A673 (cell line): ENCODE measurements at regions not wholly inside any gene's neighbourhood (a gene's known extent, or its start where the extent isn't known, plus 50 kb on each side); places are given as distances from the start of the nearest gene placed in this dataset.

Experiments
- BruUV-seq: library from RNA; stranded (reverse); fragments of 400-500 nt; replicated peaks from 2 replicates; lab custom pipeline; 2021; lab: Mats Ljungman, UMichigan
- CTCF ChIA-PET: fragments of 300-600 bp; sonication (Branson Sonifier 250); formaldehyde crosslinking; loops from one replicate; lab custom pipeline; 2022; ENCODE audit warnings: antibody characterized with exemption; lab: Charles Lee
- POLR2A ChIA-PET: fragments of 300-600 bp; sonication (Branson Sonifier 250); formaldehyde crosslinking; loops from one replicate; lab custom pipeline; 2022; ENCODE audit warnings: antibody characterized with exemption; ENCODE audit not compliant: low non-redundant PET; lab: Charles Lee
- DNase-seq: peaks from one replicate; pipeline ENCODE4 v3.0.0-alpha.2; 2015; ENCODE audit warnings: low spot score
- H3K27ac ChIP-seq: fragments of 200-600 bp; sonication (generic); 2 replicates; pipeline ENCODE4 v1.5.1; 2016; ENCODE audit warnings: mixed run types, low read depth, mild to moderate bottlenecking, mixed read lengths, antibody characterized with exemption, low read length; ENCODE audit not compliant: poor library complexity, severe bottlenecking
- H3K27me3 ChIP-seq: fragments of 200-600 bp; sonication (generic); replicated peaks from 2 replicates; pipeline ENCODE4 v1.6.1; 2017; ENCODE audit warnings: mixed run types, low read depth, mild to moderate bottlenecking, mixed read lengths, antibody characterized with exemption, low read length; ENCODE audit not compliant: insufficient read depth, poor library complexity
- H3K36me3 ChIP-seq: fragments of 200-600 bp; sonication (generic); 2 replicates; pipeline ENCODE4 v1.6.1; 2016; ENCODE audit warnings: mixed run types, mild to moderate bottlenecking, mixed read lengths, antibody characterized with exemption, low read length; ENCODE audit not compliant: insufficient read depth, poor library complexity, severe bottlenecking
- H3K4me1 ChIP-seq: fragments of 200-600 bp; sonication (generic); 2 replicates; pipeline ENCODE4 v1.6.1; 2017; ENCODE audit warnings: mixed run types, mild to moderate bottlenecking, mixed read lengths, antibody characterized with exemption, low read length; ENCODE audit not compliant: insufficient read depth, poor library complexity, severe bottlenecking
- H3K4me3 ChIP-seq: fragments of 200-600 bp; sonication (generic); 2 replicates; pipeline ENCODE4 v1.5.1; 2016; ENCODE audit warnings: low read depth, mixed run types, mild to moderate bottlenecking, mixed read lengths, low read length; ENCODE audit not compliant: poor library complexity, severe bottlenecking
- H3K9me3 ChIP-seq: fragments of 200-600 bp; sonication (generic); 2 replicates; pipeline ENCODE4 v1.6.1; 2016; ENCODE audit warnings: mixed run types, low read depth, mild to moderate bottlenecking, mixed read lengths, antibody characterized with exemption, low read length; ENCODE audit not compliant: poor library complexity, severe bottlenecking
- EZH2 ChIP-seq: fragments of 200-600 bp; sonication (generic); IDR thresholded peaks from 2 replicates; pipeline ENCODE4 v1.6.1; 2017; ENCODE audit warnings: borderline replicate concordance, low read depth, mild to moderate bottlenecking, mixed read lengths, antibody characterized with exemption, low read length; ENCODE audit not compliant: poor library complexity, severe bottlenecking
- intact Hi-C: fragments of 100-400 bp; cut with micrococcal nuclease; formaldehyde crosslinking; loops from one replicate; pipeline ENCODE4 v1.10.0; 2022; ENCODE audit not compliant: unreplicated experiment
- TF ChIP-seq, protein P1 (sequence below): fragments of 300-800, 200-600 bp; sonication (generic); conservative IDR thresholded peaks from 2 replicates; pipeline ENCODE4 v1.5.1; 2017; ENCODE audit warnings: low read depth, mild to moderate bottlenecking, antibody characterized with exemption, low read length, moderate library complexity, mixed read lengths

DNA sequence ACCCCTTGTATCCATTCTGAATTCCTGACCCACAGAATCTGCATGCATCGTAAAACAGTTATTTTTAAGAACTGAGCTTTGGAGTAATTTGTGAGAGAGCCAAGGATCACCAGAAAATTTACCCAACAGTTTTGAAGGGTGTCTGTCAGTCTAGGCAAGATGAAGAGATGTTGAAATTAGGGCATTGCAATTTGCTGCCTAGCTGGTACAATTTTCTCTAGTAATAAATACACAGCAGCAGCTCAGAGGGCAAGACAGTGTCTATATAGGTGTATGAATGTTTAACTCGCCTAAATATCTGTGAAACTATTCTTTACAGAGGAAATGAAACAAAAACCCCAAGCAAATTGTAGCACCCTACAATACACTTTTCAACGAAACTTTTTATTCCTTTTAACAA, 377.8 kb upstream of the POU3F3 start:
- ChIA-PET POLR2A (no interaction called here), CTCF (no interaction called here)
- Histone ChIP-seq H3K27me3 (no peaks in the 10 kb centered on the region), H3K9me3 (no peaks in the 10 kb centered on the region), H3K36me3 (no peaks in the 10 kb centered on the region), H3K4me1 (no peaks in the 10 kb centered on the region), H3K27ac (no peak overlapping the region), H3K4me3 (no peak overlapping the region)
- intact Hi-C loops, result no loop called here
- TF ChIP-seq, protein P1, sequence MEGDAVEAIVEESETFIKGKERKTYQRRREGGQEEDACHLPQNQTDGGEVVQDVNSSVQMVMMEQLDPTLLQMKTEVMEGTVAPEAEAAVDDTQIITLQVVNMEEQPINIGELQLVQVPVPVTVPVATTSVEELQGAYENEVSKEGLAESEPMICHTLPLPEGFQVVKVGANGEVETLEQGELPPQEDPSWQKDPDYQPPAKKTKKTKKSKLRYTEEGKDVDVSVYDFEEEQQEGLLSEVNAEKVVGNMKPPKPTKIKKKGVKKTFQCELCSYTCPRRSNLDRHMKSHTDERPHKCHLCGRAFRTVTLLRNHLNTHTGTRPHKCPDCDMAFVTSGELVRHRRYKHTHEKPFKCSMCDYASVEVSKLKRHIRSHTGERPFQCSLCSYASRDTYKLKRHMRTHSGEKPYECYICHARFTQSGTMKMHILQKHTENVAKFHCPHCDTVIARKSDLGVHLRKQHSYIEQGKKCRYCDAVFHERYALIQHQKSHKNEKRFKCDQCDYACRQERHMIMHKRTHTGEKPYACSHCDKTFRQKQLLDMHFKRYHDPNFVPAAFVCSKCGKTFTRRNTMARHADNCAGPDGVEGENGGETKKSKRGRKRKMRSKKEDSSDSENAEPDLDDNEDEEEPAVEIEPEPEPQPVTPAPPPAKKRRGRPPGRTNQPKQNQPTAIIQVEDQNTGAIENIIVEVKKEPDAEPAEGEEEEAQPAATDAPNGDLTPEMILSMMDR, result no peak
- TF ChIP-seq EZH2, result no peak
- BruUV-seq, result no TSS peak
- DNase-seq, result no peak

DNA sequence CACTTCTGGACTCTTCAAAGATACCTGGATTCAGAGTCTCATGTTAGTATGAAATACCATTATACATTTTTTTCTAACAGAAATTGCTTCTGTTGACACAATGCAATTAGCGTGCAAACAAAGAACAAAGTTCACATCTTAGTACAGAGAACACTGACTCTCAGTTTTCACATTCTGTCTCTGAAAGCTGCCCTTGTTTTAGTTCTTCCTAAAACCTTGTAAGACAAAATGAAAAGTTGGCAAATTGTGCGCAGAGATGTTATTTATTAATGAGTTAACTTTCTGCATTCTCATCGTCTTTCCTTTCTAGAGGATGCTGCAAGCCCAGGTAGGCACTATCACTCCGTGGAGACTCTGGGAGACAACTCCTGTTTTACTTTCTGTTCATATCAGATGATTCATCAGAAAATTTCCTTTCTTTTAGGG, 377.3 kb upstream of the POU3F3 start:
- H3K27ac ChIP-seq, result no peak overlapping the region
- ChIA-PET POLR2A (no interaction called here), CTCF (no interaction called here)
- no peaks in the 10 kb centered on the region for H3K36me3 ChIP-seq
- no peak overlapping the region for H3K4me3 ChIP-seq
- no peaks in the 10 kb centered on the region for H3K4me1 ChIP-seq
- no peaks in the 10 kb centered on the region for H3K27me3 ChIP-seq
- no peaks in the 10 kb centered on the region for H3K9me3 ChIP-seq
- TF ChIP-seq, protein P1, result no peak
- no peak for TF ChIP-seq EZH2
- no peak for DNase-seq
- no TSS peak for BruUV-seq
- intact Hi-C loops, result no loop called here

DNA sequence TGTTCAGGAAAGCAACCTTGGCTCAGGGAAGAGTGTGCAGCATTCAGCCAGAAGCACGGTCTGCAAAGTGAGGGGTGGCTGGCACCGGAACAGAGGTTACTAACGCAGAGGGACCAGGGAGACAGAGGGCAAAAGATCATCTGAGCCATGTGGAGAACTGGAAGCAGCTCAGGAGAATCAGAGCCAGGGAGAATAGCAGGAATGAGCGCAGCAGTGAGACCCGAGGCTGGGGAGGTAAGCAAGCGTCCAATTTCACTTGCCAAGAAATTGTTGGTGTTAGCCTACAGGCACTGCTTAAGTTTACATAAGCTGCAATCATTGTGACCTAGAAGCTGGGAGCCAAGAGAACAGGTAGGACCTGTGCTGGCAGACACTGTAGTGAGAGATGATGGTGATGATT, 372.6 kb upstream of the POU3F3 start:
- intact Hi-C loops, result no loop called here
- no peak for DNase-seq
- H3K4me3 ChIP-seq, result no peak overlapping the region
- H3K27me3 ChIP-seq, result no peaks in the 10 kb centered on the region
- no peaks in the 10 kb centered on the region for H3K36me3 ChIP-seq
- no peak overlapping the region for H3K27ac ChIP-seq
- H3K4me1 ChIP-seq, result no peaks in the 10 kb centered on the region
- BruUV-seq, result no TSS peak
- TF ChIP-seq, protein P1, result no peak
- no peak for TF ChIP-seq EZH2
- no peaks in the 10 kb centered on the region for H3K9me3 ChIP-seq
- CTCF ChIA-PET, result no interaction called here
- POLR2A ChIA-PET, result no interaction called here
